Stomach (tissue), 8 donors: ENCODE measurements at regions not wholly inside any gene's neighbourhood (a gene's known extent, or its start where the extent isn't known, plus 50 kb on each side); places are given as distances from the start of the nearest gene placed in this dataset.
"Not testable (repeated sequence)": the region's sequence is repeated elsewhere in the genome, so short reads cannot be mapped to it uniquely, and the experiment has no call there.

Experiments
- DNase-seq, 2 donors: peaks; one replicate each; pipeline versions ENCODE4 v3.0.0 to v3.0.0-alpha.2; 2013 to 2019
- H3K27ac ChIP-seq, 5 donors: fragments of 200-600 bp in 4 of 5; sonication (generic) in 4 of 5; one replicate each; pipeline ENCODE4 v1.5.1; 2013 to 2019; ENCODE audit warnings: mild to moderate bottlenecking in 1 of 5, moderate library complexity in 1 of 5
- H3K27me3 ChIP-seq, 3 donors: fragments of 200-600 bp; sonication (generic); one replicate each; pipeline ENCODE4 v1.5.1; 2017 to 2019; ENCODE audit warnings: mixed run types in 1 of 3
- H3K36me3 ChIP-seq, 4 donors: fragments of 200-600 bp; sonication (generic); 1 replicate in 3 of 4; 2 replicates in 1 of 4; pipeline ENCODE4 v1.5.1; 2016 to 2019
- H3K4me1 ChIP-seq, 4 donors: fragments of 200-600 bp; sonication (generic); one replicate each; pipeline ENCODE4 v1.5.1; 2016 to 2019
- H3K4me3 ChIP-seq, 4 donors: fragments of 200-600 bp; sonication (generic) in 3 of 4; one replicate each; pipeline ENCODE4 v1.5.1; 2016 to 2019; ENCODE audit warnings: mild to moderate bottlenecking in 1 of 4
- H3K9me3 ChIP-seq, 4 donors: fragments of 200-600 bp; sonication (generic); one replicate each; pipeline ENCODE4 v1.5.1; 2016 to 2019
- CTCF ChIP-seq, 7 experiments: fragments of 450-650 bp in 4 of 7; fragments of 200-600 bp in 3 of 7; sonication (generic) in 3 of 7; IDR thresholded peaks; one replicate each; pipeline ENCODE4 v1.5.1; 2016 to 2019; ENCODE audit warnings: antibody characterized with exemption in 7 of 7, control low read depth in 2 of 7, mild to moderate bottlenecking in 1 of 7
- EP300 ChIP-seq: sonication (generic); formaldehyde crosslinking; IDR thresholded peaks from one replicate; pipeline ENCODE4 v1.6.1; 2017; ENCODE audit warnings: antibody characterized with exemption
- POLR2A ChIP-seq, 4 donors: fragments of 450-650 bp; IDR thresholded peaks; one replicate each; pipeline ENCODE4 v1.6.1; 2016; ENCODE audit warnings: antibody characterized with exemption in 4 of 4, control low read depth in 2 of 4, mild to moderate bottlenecking in 1 of 4, moderate library complexity in 1 of 4
- POLR2AphosphoS5 ChIP-seq, 3 donors: sonication (generic); formaldehyde crosslinking; IDR thresholded peaks; one replicate each; pipeline ENCODE4 v1.6.1; 2016; ENCODE audit warnings: antibody characterized with exemption in 3 of 3
- WGBS, 5 donors: extraction: QIAGEN DNeasy Blood & Tissue Kit in 3 of 5; methylation state at CpG; one replicate each; pipeline versions ENCODE4 v1.1.5 to v1.1.7; 2013 to 2018; 5-methylcytosine and 5-hydroxymethylcytosine counted together
- intact Hi-C: fragments of 100-400 bp; cut with DNase I; formaldehyde crosslinking; loops from one replicate; pipeline ENCODE4 v1.15.1; 2023; ENCODE audit warnings: low total_unique reads
- donor health status: healthy with polysubstance abuse.
- donor health status: Bipolar disorder and iron deficiency.
- donor health status: healthy.

- H3K27me3 ChIP-seq: no peaks in the 10 kb centered on the region
- DNase-seq: no peak
- peaks cover 0 to 10% (median 0%) of the 10 kb centered on the region in 4 donors for H3K4me1 ChIP-seq
- WGBS, 5 donors: 50 to 79% (median 68%) methylated on average over 1 of the region's 1 CpG
- intact Hi-C loops: no loop called here
- H3K9me3 ChIP-seq: no peaks in the 10 kb centered on the region
- H3K36me3 ChIP-seq: no peaks in the 10 kb centered on the region
- TF ChIP-seq EP300 (no peak), CTCF (IDR thresholded peaks at IDR 0.05) (no peak), POLR2AphosphoS5 (IDR thresholded peaks at IDR 0.05) (no peak), POLR2A (IDR thresholded peaks at IDR 0.05) (no peak)
- H3K4me3 ChIP-seq: no peak overlapping the region
- no peak overlapping the region for H3K27ac ChIP-seq
Measured at GRCh38 chr5:98368141-98368540, 405.3 kb upstream of the RGMB start.

- no peak for DNase-seq
- no peaks in the 10 kb centered on the region for H3K4me1 ChIP-seq
- H3K36me3 ChIP-seq: no peaks in the 10 kb centered on the region
- intact Hi-C loops: no loop called here
- H3K9me3 ChIP-seq: no peaks in the 10 kb centered on the region
- no peak for TF ChIP-seq CTCF (IDR thresholded peaks at IDR 0.05)
- TF ChIP-seq EP300: no peak
- no peak for TF ChIP-seq POLR2A (IDR thresholded peaks at IDR 0.05)
- no peak for TF ChIP-seq POLR2AphosphoS5 (IDR thresholded peaks at IDR 0.05)
- H3K27ac ChIP-seq: no peak overlapping the region
- H3K27me3 ChIP-seq: no peaks in the 10 kb centered on the region
- H3K4me3 ChIP-seq: no peak overlapping the region
Measured at GRCh38 chr5:98372351-98372750, 401.1 kb upstream of the RGMB start.

- Histone ChIP-seq H3K36me3 (no peaks in the 10 kb centered on the region), H3K4me1 (peaks cover 0 to 20% (median 9%) of the 10 kb centered on the region in 4 donors), H3K9me3 (no peaks in the 10 kb centered on the region), H3K27ac (no peak overlapping the region), H3K4me3 (no peak overlapping the region), H3K27me3 (no peaks in the 10 kb centered on the region)
- DNase-seq: no peak
- no peak for TF ChIP-seq CTCF (IDR thresholded peaks at IDR 0.05)
- no peak for TF ChIP-seq EP300
- no peak for TF ChIP-seq POLR2AphosphoS5 (IDR thresholded peaks at IDR 0.05)
- no peak for TF ChIP-seq POLR2A (IDR thresholded peaks at IDR 0.05)
- intact Hi-C loops: no loop called here
- 94 to 96% (median 95%) methylated on average over 24 to 31 of the region's 31 CpGs for WGBS, 5 donors
Measured at GRCh38 chr5:98391921-98392625, 381.4 kb upstream of the RGMB start.

GRCh38 chr5:98393205-98393604, 380.3 kb upstream of the RGMB start:
- intact Hi-C loops, H3K4me3 ChIP-seq, DNase-seq, H3K27me3 ChIP-seq, H3K9me3 ChIP-seq, H3K27ac ChIP-seq, H3K36me3 ChIP-seq: not testable (repeated sequence)
- peaks cover 0 to 20% (median 9%) of the 10 kb centered on the region in 4 donors for H3K4me1 ChIP-seq
- WGBS, 5 donors: 91 to 95% (median 94%) methylated on average over 8 of the region's 8 CpGs

GRCh38 chr5:98397081-98397480, 376.4 kb upstream of the RGMB start:
- H3K4me1 ChIP-seq: peaks cover 0 to 12% (median 5%) of the 10 kb centered on the region in 4 donors
- no peak for DNase-seq
- 82 to 86% (median 83%) methylated on average over 3 of the region's 3 CpGs for WGBS, 5 donors
- no peak for TF ChIP-seq CTCF (IDR thresholded peaks at IDR 0.05)
- no peak for TF ChIP-seq POLR2A (IDR thresholded peaks at IDR 0.05)
- no peak for TF ChIP-seq EP300
- TF ChIP-seq POLR2AphosphoS5 (IDR thresholded peaks at IDR 0.05): no peak
- intact Hi-C loops: no loop called here
- no peak overlapping the region for H3K27ac ChIP-seq
- no peaks in the 10 kb centered on the region for H3K36me3 ChIP-seq
- H3K4me3 ChIP-seq: no peak overlapping the region
- H3K27me3 ChIP-seq: no peaks in the 10 kb centered on the region
- no peaks in the 10 kb centered on the region for H3K9me3 ChIP-seq
